Inflammatory macrophage treated with lipopolysaccharide for 1 hour (primary cell): ENCODE measurements at regions not wholly inside any gene's neighbourhood (a gene's known extent, or its start where the extent isn't known, plus 50 kb on each side); places are given as distances from the start of the nearest gene placed in this dataset.

Experiments
- DNase-seq, 2 donors: peaks; one replicate each; pipeline ENCODE4 v3.0.0-alpha.2; 2020 to 2022

DNA sequence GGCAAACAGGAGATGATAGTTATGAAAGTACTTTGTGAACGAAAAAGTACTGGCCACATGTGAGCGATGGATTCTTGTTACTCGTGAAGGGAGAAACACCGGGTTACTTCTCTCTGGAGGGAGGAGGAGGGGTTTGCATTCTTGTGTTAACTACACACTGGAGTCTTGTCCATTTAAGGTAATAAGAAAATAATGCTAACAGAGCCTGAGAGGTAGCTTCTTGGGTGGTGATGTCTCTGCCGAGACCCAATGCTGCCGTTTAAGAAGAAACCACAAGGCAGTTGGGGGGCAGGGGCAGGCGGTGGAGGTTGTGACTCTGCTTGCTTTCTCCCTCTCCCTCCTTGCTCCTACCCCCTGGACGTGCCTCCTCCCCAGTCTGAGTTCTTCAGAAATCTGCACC, 100.9 kb upstream of the ROPN1 start:
- DNase-seq: no peak

DNA sequence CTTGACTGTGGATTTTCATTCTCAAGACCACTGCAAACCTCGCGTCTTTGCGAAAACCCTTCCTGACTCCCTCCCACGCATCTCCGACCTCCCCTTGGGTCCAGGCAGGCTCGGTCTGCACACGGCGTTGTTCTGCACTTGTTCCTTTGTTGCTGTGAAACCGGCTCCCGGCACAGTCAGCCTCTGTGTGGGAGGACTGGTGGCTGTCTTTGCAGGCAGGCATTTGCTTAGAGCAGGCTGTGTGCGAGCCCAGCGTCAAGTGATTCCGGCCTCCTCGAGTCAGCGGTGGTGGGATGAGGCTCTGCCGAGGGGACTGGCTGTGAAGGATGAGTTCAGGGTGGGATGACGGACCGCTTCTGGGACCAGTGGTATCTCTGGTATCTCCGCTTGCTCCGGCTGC, 102.6 kb upstream of the ROPN1 start:
- no peak for DNase-seq

DNA sequence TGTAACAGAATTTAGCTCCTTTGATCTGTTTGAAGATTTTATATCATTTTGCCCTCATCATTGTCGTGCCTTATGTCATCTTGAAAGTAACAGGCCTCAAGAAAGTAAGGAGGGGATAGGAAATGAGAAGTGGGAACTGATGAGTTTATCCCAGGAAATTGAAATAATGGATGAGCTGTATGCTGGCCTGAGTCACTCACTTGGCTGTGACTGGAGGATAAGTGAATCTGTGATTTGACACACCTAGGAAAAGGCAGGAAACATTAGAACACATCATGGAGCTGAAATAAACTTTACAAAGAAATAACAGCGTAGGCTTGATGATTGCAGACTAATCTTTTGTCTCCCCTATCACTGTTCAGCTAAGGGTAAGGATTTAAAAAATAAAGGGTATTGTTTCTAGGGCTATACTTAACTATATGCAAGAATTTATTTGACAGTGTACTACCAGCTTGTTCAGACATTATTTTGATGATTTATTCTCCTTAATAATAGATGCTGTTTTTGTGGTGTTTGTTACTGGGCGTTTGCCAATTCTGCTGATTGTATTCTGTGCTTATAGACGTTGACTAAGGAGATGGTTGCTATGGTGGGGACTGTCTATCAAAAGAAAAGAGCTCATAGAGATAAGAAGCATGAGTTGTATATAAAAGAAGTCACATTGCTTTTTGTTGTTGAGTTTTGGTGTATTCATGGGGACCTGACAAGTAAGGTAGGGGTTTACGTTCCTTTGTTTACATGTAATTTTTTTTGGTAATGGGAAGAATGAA, 105.6 kb upstream of the ROPN1 start:
- no peak for DNase-seq

DNA sequence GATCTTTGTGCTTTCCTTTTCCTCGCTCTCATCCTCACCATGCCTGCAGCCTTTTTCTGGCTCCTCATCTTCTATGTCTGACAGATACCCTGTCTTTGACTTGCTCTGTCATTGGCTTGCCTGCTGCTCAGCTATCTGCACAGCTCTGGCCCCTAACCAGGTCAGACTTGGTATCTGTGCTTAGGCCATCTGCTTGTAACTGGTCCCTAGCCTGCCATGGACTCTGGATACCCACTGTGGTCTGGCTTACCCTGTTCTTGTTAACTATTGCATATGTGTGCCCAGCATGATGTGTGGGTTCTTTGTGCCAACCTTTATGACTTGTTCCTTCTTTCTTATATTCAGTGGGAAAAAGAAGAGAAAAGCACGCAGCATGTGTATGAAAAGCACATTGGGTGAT, 109.7 kb upstream of the ROPN1 start:
- DNase-seq: no peak

DNA sequence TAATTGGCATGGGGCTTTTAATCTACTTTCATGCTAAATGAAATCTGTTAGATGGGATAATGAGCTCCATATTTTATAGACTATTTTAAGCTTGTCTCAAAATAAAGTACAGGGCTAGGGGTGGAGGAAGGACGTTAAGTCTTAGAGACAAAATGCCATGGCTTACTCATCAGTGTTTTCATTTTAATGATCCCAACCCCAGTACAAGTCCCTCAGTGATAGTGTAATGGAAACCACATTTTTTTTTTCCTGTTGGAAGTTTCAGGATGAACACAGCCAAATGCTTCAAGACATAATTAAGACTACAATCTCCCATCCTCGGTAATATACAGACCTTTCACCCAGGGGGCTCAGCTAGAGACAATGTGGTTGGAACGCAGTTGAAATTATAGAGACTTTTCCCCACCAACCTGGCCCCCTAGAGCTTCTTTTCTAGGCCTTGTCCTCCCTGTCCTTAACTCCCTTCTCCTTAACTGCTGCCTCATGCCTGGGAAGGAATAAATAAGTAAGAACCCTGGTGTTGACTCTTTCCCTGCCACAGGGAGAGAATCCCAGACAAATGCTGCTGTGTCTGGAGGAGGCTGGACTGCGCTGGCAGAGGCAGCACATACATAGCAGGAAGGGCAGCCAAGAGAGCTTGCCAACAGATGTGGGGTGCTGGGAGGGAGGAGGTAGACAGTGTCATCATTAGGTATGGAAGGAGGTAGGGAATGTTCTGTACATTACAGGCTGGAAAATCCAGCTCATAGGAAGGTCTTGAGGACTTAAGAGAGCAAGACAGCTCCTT, 115.4 kb upstream of the ROPN1 start:
- DNase-seq: no peak

DNA sequence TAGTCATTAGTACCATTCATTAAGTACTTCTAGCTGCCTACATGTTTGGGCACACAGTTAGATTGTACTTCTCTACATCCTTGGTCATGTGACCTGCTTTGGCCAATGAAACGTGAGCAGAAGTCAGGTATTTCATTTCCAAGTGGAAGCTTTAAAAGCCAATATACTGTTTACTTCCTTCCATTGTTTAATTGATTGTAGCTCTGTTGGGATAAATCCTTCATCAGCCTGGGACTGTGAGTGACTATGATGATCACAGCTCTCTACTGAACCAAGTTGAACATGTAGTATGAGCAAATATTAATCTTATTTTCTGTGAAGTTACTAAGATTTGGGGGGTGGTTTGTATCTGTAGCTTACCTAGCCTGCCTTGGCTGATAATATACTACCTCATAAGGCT, 116.5 kb upstream of the ROPN1 start:
- DNase-seq: no peak

DNA sequence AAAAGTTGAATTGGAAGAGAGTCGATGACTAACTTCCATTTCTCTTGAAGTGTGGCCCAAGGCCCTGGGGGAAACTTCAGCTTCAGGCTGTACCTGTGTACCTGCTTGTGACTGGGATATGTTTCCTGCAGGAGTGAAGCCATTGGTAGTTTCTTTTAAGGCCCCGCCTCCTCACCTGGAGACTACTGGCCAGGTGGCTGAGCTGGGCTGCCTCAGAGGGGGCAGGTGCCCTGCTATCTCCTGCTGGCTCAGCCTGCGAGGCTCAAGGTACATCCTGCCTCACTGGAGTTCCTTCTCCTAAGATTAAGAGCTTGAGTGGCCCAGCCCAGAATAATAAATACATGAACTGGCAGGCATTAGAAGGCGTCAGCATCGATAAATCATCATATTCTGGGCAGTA, 121.6 kb upstream of the ROPN1 start:
- no peak for DNase-seq

DNA sequence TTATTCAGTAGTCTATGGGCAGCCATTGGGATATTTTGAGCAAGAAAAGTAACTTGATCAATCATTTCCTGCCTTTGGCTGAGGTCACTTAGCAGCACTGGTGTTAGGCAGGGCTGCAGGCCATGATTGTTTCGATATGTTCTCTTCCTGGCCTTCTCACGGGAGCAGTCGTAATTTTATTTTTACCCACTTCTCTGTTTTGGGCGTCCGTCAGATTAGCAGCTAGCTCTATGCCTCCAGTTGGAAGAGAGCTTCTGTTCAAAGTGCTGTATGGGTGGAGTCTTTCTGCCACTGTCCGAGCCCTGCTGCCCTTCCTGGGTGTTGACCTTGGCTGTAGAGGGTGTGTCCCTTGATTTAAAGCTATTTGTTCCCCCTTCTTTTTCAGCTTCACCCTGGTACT, 123.4 kb upstream of the ROPN1 start:
- DNase-seq: no peak

DNA sequence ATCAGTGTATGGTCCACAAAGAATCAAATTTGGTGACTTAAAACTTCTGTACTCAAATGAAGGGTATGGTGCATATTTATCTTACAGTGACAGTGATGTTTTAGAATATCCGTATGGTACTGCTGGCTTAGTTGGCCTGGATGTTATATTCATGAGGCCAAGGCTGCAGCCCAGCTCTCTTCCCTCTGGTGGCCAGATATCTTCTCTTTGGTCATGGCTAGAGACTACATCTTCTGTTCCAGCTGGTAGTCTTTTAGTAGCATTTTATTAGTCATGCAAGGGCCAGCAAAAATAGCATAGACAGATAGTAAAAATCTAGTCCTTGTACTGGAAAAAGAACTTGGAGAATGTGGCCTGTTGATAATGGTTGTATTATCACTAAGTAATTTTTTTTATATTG, 124.0 kb upstream of the ROPN1 start:
- DNase-seq: no peak

DNA sequence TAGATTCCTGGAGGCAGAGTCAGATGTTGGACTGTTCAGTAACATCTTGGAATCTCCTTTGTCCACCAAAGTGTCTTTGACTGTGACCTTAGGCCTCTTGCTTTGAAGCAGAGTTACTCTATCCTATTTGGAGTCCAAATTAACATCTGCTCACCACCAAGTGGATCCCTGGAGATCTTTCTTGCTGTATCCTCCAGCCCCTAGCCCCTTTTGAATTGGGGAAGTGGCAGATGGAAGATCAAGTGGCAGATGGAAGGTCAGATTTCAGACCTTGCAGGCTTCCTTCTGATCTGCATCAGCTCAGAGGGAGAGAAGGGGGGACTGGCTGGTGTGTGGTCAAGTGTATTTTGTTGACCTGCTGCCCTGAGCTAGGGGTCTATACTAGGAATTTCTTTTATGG, 125.0 kb upstream of the ROPN1 start:
- DNase-seq: no peak

DNA sequence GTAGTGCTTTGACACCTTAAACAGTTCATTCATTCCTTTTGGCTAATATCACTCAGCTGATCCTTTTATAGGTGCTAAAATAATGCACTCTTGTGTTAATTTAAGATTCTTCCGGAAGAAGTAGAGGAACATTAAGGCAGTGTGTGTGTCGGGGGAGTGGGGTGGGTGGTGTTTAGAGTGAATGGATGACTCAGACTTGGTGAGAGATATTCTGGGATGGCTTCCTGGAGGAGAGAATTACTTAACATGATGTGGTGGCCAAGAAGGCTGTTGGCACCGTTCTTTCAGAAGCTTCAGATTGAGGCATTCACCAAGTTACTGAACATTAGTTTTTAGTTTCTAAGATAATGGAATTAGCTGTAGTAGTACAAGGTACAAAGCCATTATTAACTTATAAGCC, 125.6 kb upstream of the ROPN1 start:
- DNase-seq: no peak

DNA sequence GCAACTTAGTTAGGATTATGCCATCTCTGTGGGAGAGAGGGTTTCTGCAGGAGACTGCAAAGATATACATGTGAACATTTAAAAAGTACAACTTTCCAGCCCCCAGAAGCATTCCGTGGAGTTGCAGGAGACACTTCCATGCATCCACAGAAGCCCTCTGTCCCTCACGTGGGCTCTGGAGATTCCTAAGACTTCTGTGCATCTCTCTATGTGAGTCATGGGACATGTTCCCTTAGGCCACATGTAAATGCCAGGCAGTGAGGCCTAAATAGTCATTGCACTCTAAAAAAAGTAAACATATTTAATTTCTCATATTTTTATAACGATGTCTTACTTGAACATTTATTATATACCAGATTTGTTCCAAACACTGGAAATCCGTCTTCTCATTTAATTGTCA, 126.5 kb upstream of the ROPN1 start:
- DNase-seq: no peak

DNA sequence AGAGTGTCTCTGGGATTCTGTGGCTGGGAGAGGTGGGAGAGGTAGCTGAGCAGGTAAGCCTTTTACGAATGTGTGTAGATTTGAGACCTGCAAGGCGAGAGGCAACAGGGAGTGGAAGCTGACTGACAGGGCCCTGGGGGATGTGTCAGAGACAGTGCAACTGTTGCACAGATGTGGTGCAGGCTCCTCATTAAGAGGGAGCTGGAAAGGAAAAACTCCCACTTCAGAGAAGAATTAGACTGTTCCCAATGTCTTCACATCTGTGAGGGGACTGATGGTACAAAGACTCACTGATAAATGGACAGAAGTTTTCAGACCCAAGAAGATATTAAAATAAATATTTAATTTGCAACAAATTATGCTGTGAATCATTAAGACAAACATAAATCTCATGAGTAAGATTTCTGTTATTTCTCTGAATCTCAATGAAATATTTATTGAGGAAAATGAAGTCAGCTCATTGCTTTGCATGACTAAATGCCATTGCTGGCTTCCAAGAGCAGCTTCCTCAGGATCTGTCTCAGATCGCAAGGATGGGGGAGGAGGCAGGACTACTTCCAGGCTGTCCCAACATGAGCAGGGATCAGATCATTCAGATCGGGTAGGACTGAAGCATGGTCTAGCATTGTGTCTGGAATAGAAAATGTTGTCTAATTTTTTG, 127.3 kb upstream of the ROPN1 start:
- DNase-seq: no peak

DNA sequence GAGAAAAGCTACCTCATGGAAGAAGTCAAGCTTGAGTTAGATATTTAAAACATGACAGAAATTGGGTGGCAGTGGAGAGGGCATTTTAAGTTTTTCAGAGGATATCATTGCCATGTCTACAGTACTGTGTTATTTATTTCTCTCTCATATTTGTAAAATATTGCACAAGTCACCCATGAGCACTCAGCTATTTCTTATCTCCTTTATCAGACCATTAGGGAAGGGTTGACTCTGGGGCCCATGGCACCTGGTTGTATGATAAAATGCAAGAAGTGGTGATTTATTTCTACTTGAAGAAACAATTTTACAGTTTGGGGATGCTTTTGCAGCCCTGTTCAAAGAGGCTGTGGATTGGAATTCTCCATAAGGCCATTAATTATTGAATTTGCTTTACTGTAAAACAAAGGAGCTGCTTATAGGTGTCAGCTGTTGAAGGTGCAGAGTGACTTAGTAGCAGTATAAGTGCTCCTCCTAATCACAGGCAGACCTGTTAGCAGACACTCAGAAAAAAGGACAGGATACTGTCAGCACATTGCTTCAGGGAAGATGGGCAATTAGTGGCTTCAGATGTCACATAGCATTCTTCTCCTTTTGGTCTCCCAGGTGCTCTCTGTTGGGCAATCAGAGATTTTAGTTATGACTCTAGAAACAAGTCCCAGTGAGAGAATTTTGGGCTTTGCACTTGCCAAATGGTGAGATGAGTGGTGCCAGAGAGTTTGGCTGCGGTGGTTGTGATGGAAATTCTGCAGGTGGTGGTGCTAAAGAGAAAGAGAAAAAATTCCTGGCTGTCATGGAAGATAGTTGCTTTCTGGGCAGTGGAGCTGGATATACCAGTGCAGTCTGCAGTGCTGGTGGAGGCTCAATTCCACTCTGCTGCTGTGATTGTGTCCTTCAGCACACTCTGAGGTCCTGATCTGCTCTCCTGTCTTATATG, 129.7 kb upstream of the ROPN1 start:
- no peak for DNase-seq

DNA sequence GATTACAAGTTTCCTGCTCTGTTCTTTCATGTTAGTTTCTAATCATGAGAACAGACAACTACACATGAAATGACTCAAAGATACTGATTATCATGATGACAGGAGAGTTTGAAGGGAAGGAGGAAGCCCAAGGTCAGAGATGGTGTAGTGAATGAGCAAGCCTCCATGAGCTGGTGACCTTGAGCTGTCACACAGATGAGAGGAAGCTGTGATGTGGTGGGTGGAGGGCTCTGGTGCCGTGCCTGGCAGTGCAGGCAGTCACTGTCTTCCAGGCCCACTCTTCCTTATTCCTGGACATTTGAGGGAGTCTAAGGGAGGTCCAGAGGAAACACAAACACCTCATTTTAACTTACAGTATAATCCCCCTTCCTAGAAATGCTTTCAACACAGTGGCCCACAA, 133.4 kb upstream of the ROPN1 start:
- DNase-seq: peak in 1 of 2 donors; percentile 28

DNA sequence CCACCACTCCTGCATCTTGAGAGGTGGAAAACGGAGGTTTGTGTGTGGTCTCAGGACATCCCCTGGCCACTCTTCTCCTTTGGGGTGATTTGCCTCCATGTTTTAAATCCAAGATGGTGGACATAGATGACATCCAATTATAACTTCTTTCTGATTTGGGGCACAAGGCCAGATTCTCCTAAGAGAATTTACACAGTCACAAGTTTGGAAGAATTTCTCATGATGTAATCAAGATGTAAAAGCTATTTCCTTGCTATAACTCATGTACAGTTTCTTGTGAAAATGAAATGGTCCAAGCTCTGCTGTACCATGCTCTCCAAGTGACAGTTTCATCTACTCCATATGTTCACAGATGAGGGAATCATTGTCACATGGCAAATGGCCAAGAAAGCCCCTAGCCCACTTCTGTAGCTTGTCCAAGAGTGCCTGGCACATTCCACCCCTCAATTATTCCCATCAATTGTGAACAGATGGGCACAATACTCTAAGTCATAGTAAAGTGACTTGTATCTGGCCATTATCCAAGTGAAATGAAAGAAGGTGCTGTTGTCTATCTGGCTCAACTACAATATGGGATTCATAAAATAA, 134.6 kb upstream of the ROPN1 start:
- DNase-seq: no peak

DNA sequence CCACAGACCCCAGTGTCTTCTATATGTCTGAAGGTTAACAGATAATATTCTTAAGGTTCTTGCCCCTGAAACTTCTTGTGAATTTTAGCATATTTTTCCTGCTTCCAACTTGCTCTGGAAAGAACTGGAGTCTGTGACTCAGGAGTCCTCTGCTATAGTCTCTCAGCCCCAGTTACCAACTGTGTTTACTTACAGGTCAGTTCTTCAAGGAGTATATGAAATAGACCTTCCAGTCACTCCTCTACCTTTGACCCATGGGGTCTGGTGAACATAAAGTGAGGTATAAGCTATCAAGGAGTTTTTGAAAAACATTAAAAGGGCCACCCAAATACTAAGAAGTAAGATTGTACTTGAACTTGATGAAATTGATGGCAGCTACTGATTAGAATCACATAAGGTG, 139.2 kb upstream of the ROPN1 start:
- DNase-seq: no peak

DNA sequence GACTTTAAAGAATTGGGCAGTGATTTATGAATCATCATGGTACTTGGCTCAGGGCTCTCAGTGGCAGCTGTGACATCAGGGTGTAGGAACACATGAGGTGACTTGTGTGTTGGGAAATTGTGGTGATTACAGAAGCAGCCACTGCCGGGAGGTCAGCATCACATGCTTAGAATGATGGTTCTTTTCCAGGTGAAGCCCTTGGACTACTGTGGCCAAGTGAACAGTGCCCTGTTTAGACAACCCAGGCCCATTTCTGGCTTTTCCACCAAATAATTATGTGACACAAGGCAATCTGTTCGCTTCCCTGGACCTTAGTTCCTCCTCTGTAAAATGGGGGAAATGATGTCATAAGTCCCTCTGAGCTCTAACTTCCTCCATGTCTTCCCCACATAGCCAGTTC, 139.7 kb upstream of the ROPN1 start:
- peak; percentile 71 to 72 for DNase-seq

DNA sequence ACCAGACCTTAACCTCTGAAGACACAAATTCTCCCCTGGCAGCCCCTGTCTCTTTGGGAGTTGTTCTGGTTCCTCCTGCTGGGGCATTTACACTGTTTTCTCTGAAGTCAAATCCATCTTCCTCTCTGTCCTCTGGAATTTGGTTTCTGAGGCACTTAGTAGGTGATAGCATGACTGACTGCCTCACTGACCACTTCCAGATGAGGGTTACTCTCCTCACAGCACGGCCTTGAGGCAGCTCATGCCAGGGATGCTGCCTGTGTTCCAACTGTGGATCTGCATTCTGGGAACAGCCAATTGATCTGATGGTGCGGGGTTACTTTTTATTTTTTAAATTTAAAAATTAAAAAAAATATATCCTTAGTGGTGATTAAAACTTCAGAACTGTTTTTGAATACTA, 140.9 kb upstream of the ROPN1 start:
- no peak for DNase-seq

DNA sequence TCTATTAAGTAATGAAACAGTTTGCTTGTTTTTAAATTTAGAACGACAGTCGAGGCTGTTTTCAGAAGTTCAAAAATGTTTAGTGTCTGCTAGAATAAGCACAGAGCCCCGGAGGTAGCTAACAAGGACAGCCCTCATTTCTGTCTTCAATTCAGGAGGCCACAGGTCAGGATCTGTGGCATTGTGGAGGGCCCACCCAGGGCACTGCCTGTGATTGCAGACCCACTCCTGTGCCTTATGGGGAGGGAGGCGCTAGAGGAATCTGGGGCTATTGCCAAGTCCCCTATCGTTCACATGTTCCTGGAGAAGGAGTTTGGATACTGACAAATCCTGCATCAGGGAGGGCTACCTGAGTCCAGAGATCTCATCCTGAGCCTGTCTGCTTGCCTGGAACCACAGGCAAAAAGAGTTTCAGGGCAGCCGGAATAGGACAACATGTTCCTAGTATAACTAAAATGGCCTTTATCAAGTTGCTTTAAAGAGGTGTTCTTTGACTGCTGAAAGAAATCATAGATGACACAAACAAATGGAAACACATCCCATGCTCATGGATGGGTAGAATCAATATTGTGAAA, 141.5 kb upstream of the ROPN1 start:
- no peak for DNase-seq

DNA sequence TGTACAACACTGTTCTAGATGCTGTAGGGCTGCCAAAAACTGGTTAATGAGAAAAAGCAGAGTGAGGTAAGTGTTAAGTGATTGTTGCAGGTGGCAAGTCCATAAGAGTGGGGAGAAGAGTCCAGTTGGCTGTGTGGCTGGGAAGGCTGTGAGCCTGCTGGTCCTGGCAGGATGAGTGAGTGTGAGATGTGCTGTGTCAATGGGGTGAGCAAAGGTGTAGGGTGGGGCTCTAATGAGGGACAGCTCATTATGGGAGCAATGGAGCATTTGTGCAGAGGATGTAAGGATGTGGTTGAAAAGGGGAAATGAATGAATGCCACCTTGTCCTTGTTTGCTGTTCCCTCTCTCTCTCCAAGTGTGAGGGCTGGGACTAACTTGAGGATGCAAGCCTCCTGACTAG, 145.3 kb upstream of the ROPN1 start:
- DNase-seq: no peak

DNA sequence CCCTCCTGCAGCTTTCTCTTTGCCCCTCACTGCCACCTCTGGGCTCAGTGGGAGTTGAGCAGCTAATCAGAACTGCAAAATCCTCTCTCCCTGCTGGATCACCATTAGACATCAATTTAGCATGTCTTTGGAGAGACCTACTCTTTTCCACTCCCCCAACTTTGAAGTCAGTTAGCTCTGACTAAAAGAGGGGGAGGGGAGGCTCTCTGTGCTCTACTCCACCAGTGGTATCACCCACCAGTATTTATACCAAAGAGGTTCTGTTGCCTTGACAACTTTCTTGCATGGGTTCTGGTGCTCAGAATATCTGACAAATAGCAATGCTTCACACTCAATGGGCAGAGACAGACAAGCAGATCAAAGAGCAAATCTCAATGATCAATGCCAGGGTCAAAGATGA, 146.2 kb upstream of the ROPN1 start:
- no peak for DNase-seq
